ENCODE measurements at regions not wholly inside any gene's neighbourhood (a gene's known extent, or its start where the extent isn't known, plus 50 kb on each side); places are given as distances from the start of the nearest gene placed in this dataset.

DNA sequence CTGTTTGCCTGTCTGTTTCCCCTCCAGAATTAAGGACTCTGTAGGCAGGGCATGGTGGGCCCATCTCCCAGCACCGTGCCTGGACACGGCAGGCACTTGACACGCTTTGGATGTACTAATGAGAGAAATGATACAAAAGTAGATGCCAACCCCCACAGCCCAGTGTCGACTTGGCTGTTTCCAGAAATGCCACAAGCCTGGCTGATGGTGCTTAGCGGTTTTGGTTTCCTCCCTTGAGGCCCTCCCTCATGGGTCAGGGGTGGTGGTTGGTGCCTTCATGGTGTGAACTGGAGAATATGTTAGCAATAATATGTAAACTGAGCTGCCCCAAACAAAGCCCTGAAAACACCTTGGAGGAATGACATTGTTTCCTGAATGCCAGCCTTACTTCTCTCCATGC is 55.5 kb upstream of the ESRRB start:
- WGBS (ENCODE audit: insufficient coverage) = 100% methylated on average over 2 of the region's 5 CpGs
- H3K9me3 ChIP-seq (replicated peaks; ENCODE audit: control insufficient read depth, low read depth, low read length) = no peaks in the 10 kb centered on the region
- H3K4me3 ChIP-seq (ENCODE audit: low read length) = no peak overlapping the region
- H3K27ac ChIP-seq (ENCODE audit: low read length) = no peak overlapping the region
- H3K27me3 ChIP-seq (ENCODE audit: control insufficient read depth, insufficient read depth, low read length) = peaks cover 6% of the 10 kb centered on the region
- no peaks in the 10 kb centered on the region for H3K36me3 ChIP-seq (ENCODE audit: control insufficient read depth, insufficient read depth, low read length)
- no peak for DNase-seq
- no peaks in the 10 kb centered on the region for H3K4me1 ChIP-seq (ENCODE audit: control insufficient read depth, insufficient read depth, low read length)

DNA sequence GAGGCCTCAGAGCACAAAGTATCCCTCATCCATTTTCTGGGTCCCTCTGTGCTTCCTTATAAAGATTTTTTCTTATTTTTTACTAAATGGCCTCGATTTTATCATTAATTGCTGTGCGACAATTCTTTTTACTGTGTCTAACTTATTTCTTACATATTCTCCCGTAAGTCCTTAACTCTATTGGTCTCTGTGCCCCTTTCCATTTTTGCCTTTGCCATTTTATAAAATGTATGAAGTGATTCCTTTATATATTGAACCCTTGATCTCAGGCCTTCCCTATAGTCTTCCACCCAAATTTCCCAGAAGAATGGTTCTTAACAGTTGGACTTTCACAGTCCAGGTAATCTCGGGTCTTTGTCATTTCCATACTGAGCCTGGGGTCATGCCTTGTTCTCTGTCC is 55.0 kb upstream of the ESRRB start:
- Histone ChIP-seq H3K4me3 (ENCODE audit: low read length) (no peak overlapping the region), H3K36me3 (ENCODE audit: control insufficient read depth, insufficient read depth, low read length) (no peaks in the 10 kb centered on the region), H3K27ac (ENCODE audit: low read length) (no peak overlapping the region), H3K27me3 (ENCODE audit: control insufficient read depth, insufficient read depth, low read length) (peaks cover 8% of the 10 kb centered on the region), H3K4me1 (ENCODE audit: control insufficient read depth, insufficient read depth, low read length) (no peaks in the 10 kb centered on the region), H3K9me3 (replicated peaks; ENCODE audit: control insufficient read depth, low read depth, low read length) (no peaks in the 10 kb centered on the region)
- 80% methylated on average over 1 of the region's 4 CpGs for WGBS (ENCODE audit: insufficient coverage)
- no peak for DNase-seq

DNA sequence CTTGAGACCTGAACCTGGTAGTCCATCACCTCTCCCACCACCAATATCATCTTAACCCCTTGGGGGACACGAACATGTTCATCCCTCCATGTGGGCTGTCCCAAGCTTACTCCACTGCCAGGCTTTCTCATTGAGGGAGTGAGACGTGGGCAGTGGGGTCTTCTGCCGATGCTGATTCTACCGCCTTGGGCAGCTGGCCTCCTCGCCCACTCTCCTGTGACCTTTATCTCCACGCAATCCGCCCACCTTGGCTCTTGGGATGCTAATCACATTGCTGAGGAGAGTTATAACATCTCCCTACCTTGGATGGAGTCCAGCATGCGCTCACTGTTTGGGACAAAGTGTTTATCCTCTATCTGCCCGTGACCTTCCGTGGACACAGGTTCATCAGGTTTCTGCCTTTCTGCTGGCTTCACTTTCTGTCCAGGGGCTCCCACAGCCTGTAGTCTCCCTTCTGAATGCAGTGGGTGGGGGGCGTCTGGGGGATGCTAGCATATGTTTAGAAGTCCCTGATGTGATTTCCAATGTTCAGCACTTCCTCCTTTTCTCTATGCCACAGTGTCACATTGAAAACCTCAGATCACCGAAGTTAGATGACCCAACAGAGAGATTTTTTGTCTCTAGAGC is 53.2 kb upstream of the ESRRB start:
- Histone ChIP-seq H3K4me3 (ENCODE audit: low read length) (no peak overlapping the region), H3K27me3 (ENCODE audit: control insufficient read depth, insufficient read depth, low read length) (peaks cover 10% of the 10 kb centered on the region), H3K27ac (ENCODE audit: low read length) (no peak overlapping the region), H3K4me1 (ENCODE audit: control insufficient read depth, insufficient read depth, low read length) (no peaks in the 10 kb centered on the region), H3K36me3 (ENCODE audit: control insufficient read depth, insufficient read depth, low read length) (no peaks in the 10 kb centered on the region), H3K9me3 (replicated peaks; ENCODE audit: control insufficient read depth, low read depth, low read length) (no peaks in the 10 kb centered on the region)
- 84% methylated on average over 6 of the region's 12 CpGs for WGBS (ENCODE audit: insufficient coverage)
- DNase-seq = no peak

DNA sequence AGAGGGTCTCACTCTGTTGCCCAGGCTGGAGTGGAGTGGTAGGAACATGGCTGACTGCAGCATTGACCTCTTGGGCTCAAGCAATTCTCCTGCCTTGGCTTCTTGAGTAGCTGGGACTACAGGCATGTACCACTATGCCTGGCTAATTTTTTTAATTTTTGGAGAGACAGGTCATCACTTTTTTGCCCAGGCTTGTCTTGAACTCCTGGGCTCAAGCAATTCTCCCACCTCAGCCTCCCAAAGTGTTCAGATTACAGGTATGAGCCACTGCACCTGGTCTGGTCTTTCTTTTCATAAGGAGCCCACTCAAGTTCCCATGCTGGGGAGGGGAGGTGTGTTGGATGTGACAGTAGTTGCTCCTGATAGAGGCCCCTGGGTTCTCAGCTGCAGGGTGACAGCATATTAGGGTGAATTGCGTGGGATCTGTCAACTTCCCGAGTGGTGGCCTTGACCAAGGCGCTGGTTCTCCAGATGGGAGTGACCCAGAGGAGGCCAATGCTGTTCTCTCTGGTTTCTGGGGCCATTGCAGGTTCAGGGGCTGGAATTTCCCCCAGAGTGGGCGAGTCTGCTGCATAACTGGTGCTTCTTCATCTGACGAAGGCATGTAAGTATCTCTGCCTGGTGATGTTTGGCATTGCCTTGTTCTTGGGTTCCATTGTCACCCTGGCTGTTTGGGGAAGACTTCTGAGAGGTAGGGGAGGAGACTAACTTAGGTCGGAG is 52.4 kb upstream of the ESRRB start:
- Histone ChIP-seq H3K4me1 (ENCODE audit: control insufficient read depth, insufficient read depth, low read length) (no peaks in the 10 kb centered on the region), H3K9me3 (replicated peaks; ENCODE audit: control insufficient read depth, low read depth, low read length) (no peaks in the 10 kb centered on the region), H3K36me3 (ENCODE audit: control insufficient read depth, insufficient read depth, low read length) (no peaks in the 10 kb centered on the region), H3K4me3 (ENCODE audit: low read length) (no peak overlapping the region), H3K27me3 (ENCODE audit: control insufficient read depth, insufficient read depth, low read length) (peaks cover 14% of the 10 kb centered on the region), H3K27ac (ENCODE audit: low read length) (no peak overlapping the region)
- 82% methylated on average over 6 of the region's 6 CpGs for WGBS (ENCODE audit: insufficient coverage)
- DNase-seq = no peak

DNA sequence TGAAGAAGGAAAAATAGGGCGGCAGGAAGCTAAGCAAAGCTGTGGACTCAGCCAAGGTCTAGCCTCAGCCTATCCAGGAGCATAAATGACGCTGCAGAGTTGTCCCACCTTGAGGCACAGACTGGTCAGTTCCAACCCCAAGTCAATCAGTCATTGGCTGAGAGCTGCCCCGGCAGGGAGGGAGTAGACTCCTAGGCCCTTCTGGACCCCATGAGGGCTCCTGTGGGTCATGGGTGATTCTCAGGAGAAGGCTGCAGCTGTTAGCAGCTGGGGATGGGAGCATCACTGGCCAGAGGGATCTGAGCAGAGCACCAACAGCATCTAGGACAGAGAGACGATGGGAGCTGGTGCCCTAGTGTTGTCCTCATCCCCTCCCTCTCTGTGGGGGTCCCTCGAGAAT is 51.8 kb upstream of the ESRRB start:
- Histone ChIP-seq H3K36me3 (ENCODE audit: control insufficient read depth, insufficient read depth, low read length) (no peaks in the 10 kb centered on the region), H3K4me3 (ENCODE audit: low read length) (no peak overlapping the region), H3K27me3 (ENCODE audit: control insufficient read depth, insufficient read depth, low read length) (peaks cover 20% of the 10 kb centered on the region), H3K27ac (ENCODE audit: low read length) (no peak overlapping the region), H3K9me3 (replicated peaks; ENCODE audit: control insufficient read depth, low read depth, low read length) (no peaks in the 10 kb centered on the region), H3K4me1 (ENCODE audit: control insufficient read depth, insufficient read depth, low read length) (peaks cover under 1% of the 10 kb centered on the region)
- 86% methylated on average over 2 of the region's 5 CpGs for WGBS (ENCODE audit: insufficient coverage)
- no peak for DNase-seq

Measured in muscle of leg (tissue), 3 donors.